Uterus (tissue), 2 donors: ENCODE measurements at regions not wholly inside any gene's neighbourhood (a gene's known extent, or its start where the extent isn't known, plus 50 kb on each side); places are given as distances from the start of the nearest gene placed in this dataset.

ENCODE experiments used
- POLR2A ChIP-seq, 2 donors: fragments of 450-650 bp; IDR thresholded peaks; one replicate each; pipeline ENCODE4 v1.6.1; 2016; ENCODE audit warnings: antibody characterized with exemption in 2 of 2, mild to moderate bottlenecking in 1 of 2, moderate library complexity in 1 of 2
- TF ChIP-seq, protein P1 (sequence below), 4 experiments: fragments of 200-600 bp in 2 of 4; fragments of 450-650 bp in 2 of 4; sonication (generic) in 2 of 4; IDR thresholded peaks; one replicate each; pipeline ENCODE4 v1.5.1; 2016 to 2019; ENCODE audit warnings: antibody characterized with exemption in 4 of 4, mild to moderate bottlenecking in 2 of 4, moderate library complexity in 1 of 4

DNA sequence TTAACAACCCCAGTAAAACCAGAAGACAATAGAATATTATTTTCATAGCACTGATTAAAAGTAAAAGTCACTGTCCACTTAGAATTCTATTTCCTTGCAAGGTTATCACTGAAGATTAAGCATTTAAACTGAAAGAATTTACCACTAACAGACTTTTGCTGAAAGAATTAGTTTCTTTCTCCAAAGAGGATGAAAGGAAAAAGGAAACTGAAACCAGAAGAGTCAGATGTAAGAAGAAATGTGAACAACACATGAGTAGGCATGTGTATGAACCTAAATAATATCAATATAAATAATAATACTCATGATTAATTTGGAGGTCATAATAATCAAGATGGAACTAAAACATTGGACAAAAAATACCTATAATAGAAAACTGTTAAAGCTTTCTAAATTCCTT, 82.4 kb upstream of the KLHL29 start:
- TF ChIP-seq, protein P1, sequence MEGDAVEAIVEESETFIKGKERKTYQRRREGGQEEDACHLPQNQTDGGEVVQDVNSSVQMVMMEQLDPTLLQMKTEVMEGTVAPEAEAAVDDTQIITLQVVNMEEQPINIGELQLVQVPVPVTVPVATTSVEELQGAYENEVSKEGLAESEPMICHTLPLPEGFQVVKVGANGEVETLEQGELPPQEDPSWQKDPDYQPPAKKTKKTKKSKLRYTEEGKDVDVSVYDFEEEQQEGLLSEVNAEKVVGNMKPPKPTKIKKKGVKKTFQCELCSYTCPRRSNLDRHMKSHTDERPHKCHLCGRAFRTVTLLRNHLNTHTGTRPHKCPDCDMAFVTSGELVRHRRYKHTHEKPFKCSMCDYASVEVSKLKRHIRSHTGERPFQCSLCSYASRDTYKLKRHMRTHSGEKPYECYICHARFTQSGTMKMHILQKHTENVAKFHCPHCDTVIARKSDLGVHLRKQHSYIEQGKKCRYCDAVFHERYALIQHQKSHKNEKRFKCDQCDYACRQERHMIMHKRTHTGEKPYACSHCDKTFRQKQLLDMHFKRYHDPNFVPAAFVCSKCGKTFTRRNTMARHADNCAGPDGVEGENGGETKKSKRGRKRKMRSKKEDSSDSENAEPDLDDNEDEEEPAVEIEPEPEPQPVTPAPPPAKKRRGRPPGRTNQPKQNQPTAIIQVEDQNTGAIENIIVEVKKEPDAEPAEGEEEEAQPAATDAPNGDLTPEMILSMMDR (IDR thresholded peaks at IDR 0.05) = no peak
- TF ChIP-seq POLR2A (IDR thresholded peaks at IDR 0.05) = no peak
